ENCODE measurements at regions not wholly inside any gene's neighbourhood (a gene's known extent, or its start where the extent isn't known, plus 50 kb on each side); places are given as distances from the start of the nearest gene placed in this dataset.

DNA sequence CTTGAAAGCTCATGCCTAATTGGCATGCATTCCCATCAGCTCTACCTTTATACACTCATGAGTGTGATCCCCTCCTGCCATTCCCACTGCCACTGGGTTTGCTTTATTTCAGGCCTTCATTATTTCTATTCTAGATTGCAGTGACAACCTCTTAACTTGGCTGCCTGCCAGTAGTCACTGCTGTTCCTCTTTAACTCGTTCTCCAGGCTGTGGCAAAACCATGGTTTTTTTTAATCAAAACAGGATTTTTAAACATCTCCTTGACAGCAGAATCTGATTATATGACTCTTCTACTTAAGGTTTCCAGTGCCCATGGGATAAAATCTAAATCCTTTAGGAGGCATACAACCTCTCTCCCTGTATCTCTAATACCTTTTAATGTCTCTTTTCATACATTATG lies 223.7 kb upstream of the PCDH15 start:
- DNase-seq (ENCODE audit: insufficient read length, low spot score) (no peak), FAIRE-seq (no peak)
- no peak for TF ChIP-seq POU2F2 (IDR thresholded peaks at IDR 0.05; ENCODE audit: low read depth, low read length)
- TF ChIP-seq POLR2AphosphoS5 (IDR thresholded peaks at IDR 0.05; ENCODE audit: low read depth, low read length) = no peak
- TF ChIP-seq TAF1 (IDR thresholded peaks at IDR 0.05; ENCODE audit: low read depth, low read length) = no peak

GRCh38 chr10:55019439-55019838 lies 218.4 kb upstream of the PCDH15 start:
- no peak for TF ChIP-seq SPI1 (IDR thresholded peaks at IDR 0.05; ENCODE audit: low read depth, low read length)
- TF ChIP-seq POU2F2 (IDR thresholded peaks at IDR 0.05; ENCODE audit: low read depth, low read length) = no peak
- no peak for TF ChIP-seq TAF1 (IDR thresholded peaks at IDR 0.05; ENCODE audit: low read depth, low read length)
- no peak for TF ChIP-seq POLR2AphosphoS5 (IDR thresholded peaks at IDR 0.05; ENCODE audit: low read depth, low read length)
- no peak for TF ChIP-seq POLR2A (IDR thresholded peaks at IDR 0.05; ENCODE audit: low read depth, low read length)
- no peak for TF ChIP-seq PAX5 (IDR thresholded peaks at IDR 0.05; ENCODE audit: insufficient read depth, low read length, severe bottlenecking)
- DNase-seq (ENCODE audit: insufficient read length, low spot score) (no peak), FAIRE-seq (no peak)

DNA sequence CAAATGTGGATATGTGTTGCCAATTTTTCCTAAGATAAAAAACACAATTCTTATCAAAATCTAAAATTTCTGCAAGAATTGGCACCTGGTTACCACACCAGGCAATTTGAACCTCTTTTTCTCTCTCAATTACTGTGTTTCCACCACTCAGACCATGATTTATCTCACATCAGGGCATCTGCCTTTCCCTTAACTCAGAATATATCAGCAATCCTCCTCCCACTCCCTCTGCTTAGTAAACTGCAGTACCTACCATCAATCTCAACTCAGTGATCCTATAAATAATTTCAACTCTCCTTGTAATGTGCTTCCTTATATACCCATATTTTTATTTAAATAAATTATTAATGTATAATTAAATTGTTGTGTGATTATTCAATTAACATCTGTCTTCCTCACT lies 212.3 kb upstream of the PCDH15 start:
- TF ChIP-seq SPI1 (IDR thresholded peaks at IDR 0.05; ENCODE audit: low read depth, low read length) (no peak), TAF1 (IDR thresholded peaks at IDR 0.05; ENCODE audit: low read depth, low read length) (no peak), PAX5 (IDR thresholded peaks at IDR 0.05; ENCODE audit: insufficient read depth, low read length, severe bottlenecking) (no peak), POU2F2 (IDR thresholded peaks at IDR 0.05; ENCODE audit: low read depth, low read length) (no peak), POLR2A (IDR thresholded peaks at IDR 0.05; ENCODE audit: low read depth, low read length) (no peak), POLR2AphosphoS5 (IDR thresholded peaks at IDR 0.05; ENCODE audit: low read depth, low read length) (no peak)
- DNase-seq (ENCODE audit: insufficient read length, low spot score) (no peak), FAIRE-seq (no peak)

DNA sequence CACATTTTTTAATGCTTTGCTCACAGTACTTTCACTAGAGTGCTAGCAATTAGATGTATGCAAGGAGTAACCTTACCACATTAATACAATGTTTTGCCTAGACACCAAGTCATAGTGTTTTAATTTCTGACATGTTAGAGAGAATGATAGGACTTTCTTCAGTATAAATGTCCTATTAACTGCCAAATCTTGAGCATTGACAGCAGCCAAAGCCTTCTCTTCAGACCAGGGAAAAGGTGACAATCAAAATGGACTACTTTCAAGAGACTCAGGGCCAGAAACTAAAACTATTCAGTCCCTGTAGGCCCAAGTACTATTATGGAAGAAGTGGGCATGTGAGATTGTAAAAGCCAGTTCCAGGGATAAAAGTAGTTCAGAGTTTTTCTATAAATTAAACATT lies 201.4 kb upstream of the PCDH15 start:
- FAIRE-seq (no peak), DNase-seq (ENCODE audit: insufficient read length, low spot score) (no peak)
- TF ChIP-seq POU2F2 (IDR thresholded peaks at IDR 0.05; ENCODE audit: low read depth, low read length) (no peak), POLR2A (IDR thresholded peaks at IDR 0.05; ENCODE audit: low read depth, low read length) (no peak), PAX5 (IDR thresholded peaks at IDR 0.05; ENCODE audit: insufficient read depth, low read length, severe bottlenecking) (no peak), TAF1 (IDR thresholded peaks at IDR 0.05; ENCODE audit: low read depth, low read length) (no peak), POLR2AphosphoS5 (IDR thresholded peaks at IDR 0.05; ENCODE audit: low read depth, low read length) (no peak)

DNA sequence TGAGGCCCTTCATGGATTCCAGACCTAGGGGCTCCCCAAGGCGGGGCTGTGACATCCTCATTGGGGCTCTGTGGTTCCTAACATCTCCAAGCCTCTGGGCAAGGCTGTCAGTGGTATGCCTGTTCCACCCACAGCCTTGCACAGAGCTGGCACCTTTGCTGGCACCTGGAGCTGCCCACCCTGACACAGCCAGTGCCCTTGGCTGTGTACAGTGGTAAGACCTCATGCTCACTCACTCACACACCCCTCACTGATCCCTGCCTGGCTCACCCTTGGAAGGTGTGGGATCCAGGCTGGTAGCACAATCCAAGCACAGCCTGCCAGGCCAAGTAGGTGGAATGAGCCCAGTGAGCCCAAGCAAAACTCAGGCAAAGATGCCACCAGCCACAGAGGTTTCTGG lies 200.4 kb upstream of the PCDH15 start:
- TF ChIP-seq SPI1 (IDR thresholded peaks at IDR 0.05; ENCODE audit: low read depth, low read length) (no peak), POLR2AphosphoS5 (IDR thresholded peaks at IDR 0.05; ENCODE audit: low read depth, low read length) (no peak), POU2F2 (IDR thresholded peaks at IDR 0.05; ENCODE audit: low read depth, low read length) (no peak), TAF1 (IDR thresholded peaks at IDR 0.05; ENCODE audit: low read depth, low read length) (no peak), POLR2A (IDR thresholded peaks at IDR 0.05; ENCODE audit: low read depth, low read length) (no peak), PAX5 (IDR thresholded peaks at IDR 0.05; ENCODE audit: insufficient read depth, low read length, severe bottlenecking) (no peak)
- FAIRE-seq (no peak), DNase-seq (ENCODE audit: insufficient read length, low spot score) (no peak)

GRCh38 chr10:54993148-54993547 lies 192.1 kb upstream of the PCDH15 start:
- FAIRE-seq (no peak), DNase-seq (ENCODE audit: insufficient read length, low spot score) (no peak)
- TF ChIP-seq POU2F2 (IDR thresholded peaks at IDR 0.05; ENCODE audit: low read depth, low read length) = no peak

DNA sequence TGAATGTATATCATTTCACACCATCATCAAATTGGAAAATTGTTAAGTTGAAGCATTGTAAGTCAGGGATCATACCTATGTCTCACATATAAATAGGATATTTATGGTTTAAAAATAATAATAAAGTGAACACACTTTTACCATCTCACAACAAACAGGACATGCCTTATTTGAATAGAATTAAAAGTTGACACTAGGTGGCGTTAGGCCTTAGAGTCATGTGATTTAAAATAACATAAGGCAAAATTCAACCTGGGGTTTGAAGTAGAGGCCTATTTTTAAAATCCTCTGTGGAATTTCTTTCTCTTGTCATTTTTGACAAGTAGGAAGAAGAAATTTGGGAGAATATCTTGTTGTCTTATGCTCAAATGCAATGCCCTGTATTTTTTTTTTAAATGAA lies 184.7 kb upstream of the PCDH15 start:
- TF ChIP-seq POLR2AphosphoS5 (IDR thresholded peaks at IDR 0.05; ENCODE audit: low read depth, low read length) (no peak), TAF1 (IDR thresholded peaks at IDR 0.05; ENCODE audit: low read depth, low read length) (no peak), PAX5 (IDR thresholded peaks at IDR 0.05; ENCODE audit: insufficient read depth, low read length, severe bottlenecking) (no peak), SPI1 (IDR thresholded peaks at IDR 0.05; ENCODE audit: low read depth, low read length) (no peak), POLR2A (IDR thresholded peaks at IDR 0.05; ENCODE audit: low read depth, low read length) (no peak), POU2F2 (IDR thresholded peaks at IDR 0.05; ENCODE audit: low read depth, low read length) (no peak)
- FAIRE-seq = no peak
- DNase-seq (ENCODE audit: insufficient read length, low spot score) = no peak

DNA sequence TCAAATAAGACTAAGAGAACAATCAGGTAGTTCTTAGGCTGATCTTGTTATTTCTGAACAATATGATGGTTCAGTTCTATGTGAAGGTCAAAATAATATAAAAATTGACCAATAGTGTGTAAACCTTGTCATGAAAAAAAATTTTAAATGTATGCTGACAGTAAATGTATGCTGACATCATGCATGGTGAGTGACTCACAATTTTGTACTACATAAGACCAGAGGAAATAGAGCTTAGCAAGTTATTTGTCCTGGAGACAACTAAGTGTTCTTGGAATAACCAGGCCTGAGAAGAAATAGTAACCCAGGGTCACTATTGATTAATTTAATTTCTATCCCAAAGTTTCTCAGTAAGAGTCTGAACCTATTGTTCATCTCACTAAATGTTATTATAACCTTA lies 182.2 kb upstream of the PCDH15 start:
- FAIRE-seq (no peak), DNase-seq (ENCODE audit: insufficient read length, low spot score) (no peak)
- TF ChIP-seq POLR2AphosphoS5 (IDR thresholded peaks at IDR 0.05; ENCODE audit: low read depth, low read length) (no peak), POLR2A (IDR thresholded peaks at IDR 0.05; ENCODE audit: low read depth, low read length) (no peak), TAF1 (IDR thresholded peaks at IDR 0.05; ENCODE audit: low read depth, low read length) (no peak)

GRCh38 chr10:54962134-54962900 lies 161.3 kb upstream of the PCDH15 start:
- FAIRE-seq (no peak), DNase-seq (ENCODE audit: insufficient read length, low spot score) (no peak)
- TF ChIP-seq POLR2AphosphoS5 (IDR thresholded peaks at IDR 0.05; ENCODE audit: low read depth, low read length) (no peak), TAF1 (IDR thresholded peaks at IDR 0.05; ENCODE audit: low read depth, low read length) (no peak), PAX5 (IDR thresholded peaks at IDR 0.05; ENCODE audit: insufficient read depth, low read length, severe bottlenecking) (no peak), SPI1 (IDR thresholded peaks at IDR 0.05; ENCODE audit: low read depth, low read length) (no peak), POU2F2 (IDR thresholded peaks at IDR 0.05; ENCODE audit: low read depth, low read length) (no peak), POLR2A (IDR thresholded peaks at IDR 0.05; ENCODE audit: low read depth, low read length) (no peak)

GRCh38 chr10:54961040-54961439 lies 160.0 kb upstream of the PCDH15 start:
- no peak for DNase-seq (ENCODE audit: insufficient read length, low spot score)
- no peak for FAIRE-seq
- no peak for TF ChIP-seq POLR2AphosphoS5 (IDR thresholded peaks at IDR 0.05; ENCODE audit: low read depth, low read length)
- no peak for TF ChIP-seq POLR2A (IDR thresholded peaks at IDR 0.05; ENCODE audit: low read depth, low read length)
- no peak for TF ChIP-seq PAX5 (IDR thresholded peaks at IDR 0.05; ENCODE audit: insufficient read depth, low read length, severe bottlenecking)
- TF ChIP-seq POU2F2 (IDR thresholded peaks at IDR 0.05; ENCODE audit: low read depth, low read length) = no peak
- no peak for TF ChIP-seq TAF1 (IDR thresholded peaks at IDR 0.05; ENCODE audit: low read depth, low read length)
- no peak for TF ChIP-seq SPI1 (IDR thresholded peaks at IDR 0.05; ENCODE audit: low read depth, low read length)
